ENCODE measurements at regions not wholly inside any gene's neighbourhood (a gene's known extent, or its start where the extent isn't known, plus 50 kb on each side); places are given as distances from the start of the nearest gene placed in this dataset.
"Not testable (repeated sequence)": the region's sequence is repeated elsewhere in the genome, so short reads cannot be mapped to it uniquely, and the experiment has no call there.

GRCh38 chr10:47166808-47167581, 133.0 kb upstream of the GDF10 start:
- not testable (repeated sequence) for DNase-seq (ENCODE audit: low spot score)

DNA sequence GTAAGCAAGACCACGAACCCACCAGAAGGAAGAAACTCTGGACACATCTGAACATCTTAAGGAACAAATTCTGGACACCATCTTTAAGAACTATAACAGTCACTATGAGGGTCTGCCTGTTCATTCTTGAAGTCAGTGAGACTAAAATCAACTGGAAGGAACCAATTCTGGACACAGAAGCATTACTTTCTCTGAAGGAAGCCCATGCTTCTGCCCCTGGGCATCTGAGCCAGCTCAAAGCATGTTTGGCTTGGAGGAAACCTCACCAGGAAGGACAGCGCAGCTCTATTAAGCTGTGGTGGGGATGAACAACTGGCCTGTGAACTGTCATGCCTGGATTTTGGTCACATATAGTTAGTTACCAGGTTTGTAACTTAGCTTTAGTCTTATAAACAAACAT, 132.4 kb upstream of the GDF10 start:
- DNase-seq (ENCODE audit: low spot score): no peak

- no peak for DNase-seq (ENCODE audit: low spot score)
These were observed 130.4 kb upstream of the GDF10 start for GRCh38 chr10:47169581-47169980.

- no peak for DNase-seq (ENCODE audit: low spot score)
These were observed 126.0 kb upstream of the GDF10 start for GRCh38 chr10:47173929-47174442.

GRCh38 chr10:47175181-47176123, 124.5 kb upstream of the GDF10 start:
- DNase-seq (ENCODE audit: low spot score): no peak

DNA sequence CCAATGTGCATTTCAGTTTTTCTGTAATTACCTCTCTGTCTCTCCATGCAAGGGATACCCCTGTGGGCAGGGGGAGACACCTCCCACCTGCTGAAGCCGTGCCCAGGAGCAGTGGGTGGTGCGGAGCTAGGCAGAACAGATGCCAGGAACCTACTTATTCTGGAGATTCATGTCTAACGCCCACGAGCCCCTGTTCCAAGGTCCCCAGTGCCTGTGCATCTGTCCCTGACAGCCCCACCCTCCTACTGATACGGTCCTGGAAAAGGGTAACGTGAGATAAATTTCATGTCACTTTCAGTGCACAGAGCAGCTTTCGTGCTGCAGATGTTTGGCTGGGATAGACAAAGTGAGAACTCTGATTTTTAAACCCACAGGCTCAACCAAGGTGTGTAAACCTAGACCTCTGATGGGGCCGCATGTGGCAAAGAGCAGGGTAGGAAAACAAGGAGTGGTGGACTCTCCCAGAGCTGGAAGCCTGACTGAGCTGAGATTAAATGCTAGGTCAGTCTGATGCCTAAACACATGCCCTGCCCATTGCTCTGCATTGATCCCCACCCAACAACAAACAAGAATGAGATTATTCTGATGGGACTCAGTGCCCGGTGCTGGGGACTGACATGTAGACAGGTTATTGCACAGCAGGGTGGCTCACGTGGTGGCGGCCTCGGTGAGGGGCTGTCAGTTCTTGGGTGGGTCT, 123.6 kb upstream of the GDF10 start:
- no peak for DNase-seq (ENCODE audit: low spot score)

- no peak for DNase-seq (ENCODE audit: low spot score)
These were observed 122.8 kb upstream of the GDF10 start for GRCh38 chr10:47176903-47177868.

GRCh38 chr10:47178537-47179290, 121.3 kb upstream of the GDF10 start:
- no peak for DNase-seq (ENCODE audit: low spot score)

DNA sequence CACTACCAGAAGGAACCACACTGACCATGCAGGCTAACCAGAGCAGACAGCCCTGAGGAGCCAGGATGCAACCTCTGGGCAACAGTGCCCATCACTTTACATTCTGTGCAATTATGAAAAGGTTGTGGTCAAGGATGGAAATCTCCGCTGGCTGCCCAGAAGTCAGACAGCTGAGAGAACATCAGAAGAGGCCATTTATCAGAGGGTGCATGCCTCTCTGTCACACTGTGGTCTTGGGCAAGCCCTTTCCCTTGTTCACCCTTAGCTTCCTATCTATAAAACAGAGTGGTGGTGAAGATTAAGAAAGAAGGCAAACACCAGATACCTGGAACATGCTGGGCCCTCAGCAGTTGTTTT, 120.7 kb upstream of the GDF10 start:
- no peak for DNase-seq (ENCODE audit: low spot score)

- DNase-seq (ENCODE audit: low spot score): no peak
These were observed 118.7 kb upstream of the GDF10 start for GRCh38 chr10:47181052-47181849.

GRCh38 chr10:47182934-47183703, 116.9 kb upstream of the GDF10 start:
- DNase-seq (ENCODE audit: low spot score): peak; percentile 2

DNA sequence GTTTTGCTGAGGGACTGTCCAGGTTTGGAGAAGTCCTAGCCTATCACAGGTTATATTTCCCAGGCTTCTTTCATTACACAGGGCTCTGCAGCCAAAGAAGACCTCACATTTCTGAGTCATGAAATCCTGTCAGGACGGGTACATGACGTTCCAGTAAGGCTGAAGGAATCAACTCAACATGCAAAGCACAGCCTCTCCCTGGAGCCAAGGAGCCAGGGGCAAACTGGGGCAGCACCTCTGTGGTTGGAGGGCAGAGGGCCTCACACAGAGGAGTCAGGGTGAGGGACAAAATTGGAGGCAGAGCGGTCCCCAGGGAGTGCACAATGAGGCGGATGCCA, 116.3 kb upstream of the GDF10 start:
- no peak for DNase-seq (ENCODE audit: low spot score)

DNA sequence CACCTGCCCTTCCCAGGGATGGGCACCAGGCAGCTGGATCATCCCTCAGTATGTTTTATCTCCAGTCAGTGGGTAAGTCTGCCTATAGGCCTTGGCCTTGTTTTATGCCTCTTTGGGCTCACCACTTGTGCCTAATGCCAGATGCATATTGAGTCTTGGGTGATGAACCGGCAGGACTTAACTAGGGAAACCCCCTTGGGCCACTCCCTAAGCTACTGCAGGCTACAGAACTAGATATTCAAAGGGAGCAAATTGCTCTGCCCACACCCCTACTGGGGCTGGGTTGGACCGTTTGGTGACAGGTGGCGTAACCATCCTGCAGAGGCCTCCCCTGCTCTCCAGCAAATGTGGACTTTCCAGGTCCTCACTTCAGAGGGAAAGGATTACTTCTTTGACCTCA, 115.7 kb upstream of the GDF10 start:
- no peak for DNase-seq (ENCODE audit: low spot score)

DNA sequence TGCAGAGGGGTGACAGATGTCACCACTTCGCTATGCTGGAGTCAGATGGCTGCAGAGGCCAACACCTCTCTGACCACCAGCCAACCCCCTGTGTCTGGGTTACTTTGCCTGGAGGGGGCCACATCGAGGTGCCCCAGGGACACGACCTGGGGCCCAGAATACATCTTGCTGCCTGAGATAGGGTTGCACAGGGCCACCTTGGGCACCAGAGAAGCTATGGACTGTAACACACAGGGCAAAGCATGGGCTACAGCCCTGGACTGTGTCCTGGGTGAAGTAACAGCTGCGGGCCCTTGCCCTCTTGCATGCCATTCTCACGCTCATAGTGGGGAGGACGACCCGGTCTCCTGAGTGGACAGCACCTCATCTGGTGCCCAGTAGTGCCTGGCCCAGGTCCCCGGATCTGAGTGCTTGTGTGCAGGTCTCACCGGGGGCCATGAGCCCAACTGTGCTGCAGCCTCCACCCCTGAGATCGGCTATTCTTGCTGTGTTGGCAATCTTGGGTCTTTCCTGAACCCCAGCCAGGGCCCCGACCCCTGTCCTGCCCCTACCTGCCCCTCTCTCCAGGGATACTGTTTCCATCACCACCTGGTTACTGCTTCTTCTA, 115.2 kb upstream of the GDF10 start:
- no peak for DNase-seq (ENCODE audit: low spot score)

GRCh38 chr10:47186941-47187340, 113.1 kb upstream of the GDF10 start:
- no peak for DNase-seq (ENCODE audit: low spot score)

DNA sequence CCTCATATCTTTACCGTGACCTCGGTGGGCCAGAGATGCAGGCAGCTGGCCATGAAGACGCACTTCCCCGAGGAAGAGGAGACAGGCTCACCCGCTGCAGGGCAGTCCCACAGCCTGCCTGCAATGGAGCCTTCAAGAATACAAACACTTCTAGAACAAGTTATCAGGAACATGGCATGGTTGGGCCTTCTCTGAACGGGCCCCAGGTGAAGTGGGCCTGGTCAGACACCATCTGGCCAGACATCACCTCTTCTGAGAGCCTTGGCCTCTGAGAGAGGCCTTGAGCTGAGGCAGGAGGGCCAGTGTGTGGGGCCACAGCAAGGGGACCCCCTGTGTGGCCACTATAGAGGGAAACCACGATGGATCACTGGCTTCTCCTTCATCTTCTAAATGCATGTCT, 112.4 kb upstream of the GDF10 start:
- no peak for DNase-seq (ENCODE audit: low spot score)

DNA sequence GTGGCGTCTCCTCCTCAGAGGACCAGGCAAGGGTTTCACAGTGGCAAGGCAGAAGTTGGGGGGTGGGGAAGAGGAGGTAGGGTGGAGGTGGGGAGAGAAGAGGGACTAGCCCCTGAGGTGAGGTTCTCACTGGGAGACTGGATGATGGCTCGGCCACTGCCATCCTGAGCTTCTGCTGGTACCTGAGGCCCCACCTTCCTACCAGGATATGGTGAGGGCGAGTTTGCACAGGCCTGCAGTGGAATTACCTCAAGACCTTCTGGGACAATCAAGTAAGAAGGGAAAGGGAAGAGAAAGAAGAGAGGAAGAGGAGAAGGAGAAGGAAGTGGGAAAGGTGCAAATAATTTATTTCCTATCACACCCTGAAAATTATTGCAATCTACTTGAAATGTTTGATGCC, 111.8 kb upstream of the GDF10 start:
- DNase-seq (ENCODE audit: low spot score): no peak

GRCh38 chr10:47189802-47190201, 110.2 kb upstream of the GDF10 start:
- no peak for DNase-seq (ENCODE audit: low spot score)

DNA sequence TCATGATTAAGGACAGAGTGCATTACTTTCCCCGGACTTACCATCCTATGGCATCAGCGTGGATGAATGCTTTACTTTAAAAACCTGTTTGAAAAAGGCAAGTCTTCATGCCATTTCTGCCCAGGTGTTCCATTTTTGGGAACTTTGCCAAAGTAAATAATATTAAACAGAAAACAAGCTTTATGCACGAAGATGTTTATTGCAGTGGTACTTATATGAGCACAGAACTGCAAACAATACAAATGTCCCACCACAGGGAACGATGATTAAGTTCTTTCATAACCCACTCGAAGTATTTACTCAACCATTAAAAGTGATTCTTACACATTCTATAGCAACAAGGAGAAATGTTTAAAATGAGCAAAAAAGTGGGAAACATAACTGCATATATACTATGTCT, 109.7 kb upstream of the GDF10 start:
- no peak for DNase-seq (ENCODE audit: low spot score)
